Bronchial epithelial cell (primary cell): ENCODE measurements at regions not wholly inside any gene's neighbourhood (a gene's known extent, or its start where the extent isn't known, plus 50 kb on each side); places are given as distances from the start of the nearest gene placed in this dataset.
"Not testable (repeated sequence)": the region's sequence is repeated elsewhere in the genome, so short reads cannot be mapped to it uniquely, and the experiment has no call there.

Experiments
- DNase-seq: peaks from one replicate; pipeline ENCODE4 v3.0.0-alpha.2; 2010; ENCODE audit warnings: low read depth
- FAIRE-seq: peaks from 2 replicates; lab custom pipeline; 2011; peaks lifted over from hg19 to GRCh38; lab: Jason Lieb, UNC
- H3K27me3 ChIP-seq: 2 replicates; pipeline ENCODE4 v1.5.1; 2011; ENCODE audit warnings: low read length; ENCODE audit not compliant: control insufficient read depth, insufficient read depth
- H3K36me3 ChIP-seq: 2 replicates; pipeline ENCODE4 v1.5.1; 2011; ENCODE audit warnings: low read length; ENCODE audit not compliant: control insufficient read depth, insufficient read depth
- H3K4me3 ChIP-seq: 2 replicates; pipeline ENCODE4 v1.5.1; 2011; ENCODE audit warnings: mild to moderate bottlenecking, low read depth, low read length, control low read depth
- TF ChIP-seq, protein P1 (sequence below): IDR thresholded peaks from 2 replicates; pipeline ENCODE4 v1.5.1; 2011; ENCODE audit warnings: mild to moderate bottlenecking, moderate library complexity, low read length, control low read depth, inconsistent platforms; ENCODE audit not compliant: insufficient read depth, severe bottlenecking

DNA sequence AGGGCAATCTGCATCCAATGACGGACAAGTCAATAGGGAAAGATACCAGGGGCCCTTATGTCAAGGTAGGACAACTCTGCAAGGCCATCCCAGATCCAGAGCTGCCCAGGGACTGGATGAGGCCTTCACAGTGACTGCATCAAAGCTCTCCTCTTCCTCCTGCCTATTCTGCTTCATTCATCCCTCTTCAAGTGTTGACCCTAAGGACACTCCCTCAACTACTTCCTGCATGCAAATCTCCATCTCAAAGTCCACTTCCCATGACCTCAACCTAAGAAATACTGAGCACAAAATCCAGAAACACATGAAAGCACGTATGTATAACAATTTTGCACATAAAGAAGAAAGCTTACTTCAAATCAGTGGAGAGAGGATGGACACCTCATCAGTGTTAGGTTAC is 182.3 kb downstream of the AVL9 start:
- DNase-seq (no peak), FAIRE-seq (no peak)
- H3K36me3 ChIP-seq = no peaks in the 10 kb centered on the region
- no peak overlapping the region for H3K4me3 ChIP-seq
- no peaks in the 10 kb centered on the region for H3K27me3 ChIP-seq
- TF ChIP-seq, protein P1, sequence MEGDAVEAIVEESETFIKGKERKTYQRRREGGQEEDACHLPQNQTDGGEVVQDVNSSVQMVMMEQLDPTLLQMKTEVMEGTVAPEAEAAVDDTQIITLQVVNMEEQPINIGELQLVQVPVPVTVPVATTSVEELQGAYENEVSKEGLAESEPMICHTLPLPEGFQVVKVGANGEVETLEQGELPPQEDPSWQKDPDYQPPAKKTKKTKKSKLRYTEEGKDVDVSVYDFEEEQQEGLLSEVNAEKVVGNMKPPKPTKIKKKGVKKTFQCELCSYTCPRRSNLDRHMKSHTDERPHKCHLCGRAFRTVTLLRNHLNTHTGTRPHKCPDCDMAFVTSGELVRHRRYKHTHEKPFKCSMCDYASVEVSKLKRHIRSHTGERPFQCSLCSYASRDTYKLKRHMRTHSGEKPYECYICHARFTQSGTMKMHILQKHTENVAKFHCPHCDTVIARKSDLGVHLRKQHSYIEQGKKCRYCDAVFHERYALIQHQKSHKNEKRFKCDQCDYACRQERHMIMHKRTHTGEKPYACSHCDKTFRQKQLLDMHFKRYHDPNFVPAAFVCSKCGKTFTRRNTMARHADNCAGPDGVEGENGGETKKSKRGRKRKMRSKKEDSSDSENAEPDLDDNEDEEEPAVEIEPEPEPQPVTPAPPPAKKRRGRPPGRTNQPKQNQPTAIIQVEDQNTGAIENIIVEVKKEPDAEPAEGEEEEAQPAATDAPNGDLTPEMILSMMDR = no peak

DNA sequence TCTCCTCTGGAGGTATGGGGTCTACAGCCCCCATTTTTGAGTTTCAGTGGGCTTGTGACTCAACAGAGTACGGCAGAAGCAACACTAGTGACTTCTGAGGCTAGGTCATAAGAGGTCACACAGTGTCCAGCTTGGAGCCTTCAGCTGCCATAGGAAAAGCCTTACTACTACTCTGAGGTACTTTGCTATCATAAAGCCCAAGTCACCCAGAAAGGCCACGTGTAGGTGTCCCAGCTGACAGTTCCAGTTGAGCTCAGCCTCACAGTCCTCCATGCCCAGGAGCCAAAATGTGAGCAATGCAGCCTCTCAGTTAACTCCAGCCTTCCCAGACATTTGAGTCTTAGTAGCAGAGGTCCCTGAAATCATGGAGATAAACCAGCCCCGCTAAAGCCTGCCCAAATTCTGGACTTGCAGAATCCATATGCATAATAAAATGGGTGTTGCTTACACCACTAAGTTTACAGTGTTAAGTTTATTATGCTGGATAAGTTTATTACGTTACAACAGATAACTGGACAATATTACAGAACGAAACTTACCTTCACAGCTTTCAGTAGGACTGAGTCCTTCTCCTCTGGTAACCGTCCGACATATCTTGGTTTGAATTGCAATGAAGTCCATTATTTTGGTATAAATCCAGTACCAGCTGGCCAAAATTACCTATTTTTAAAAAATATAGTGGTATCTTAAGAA is 181.1 kb downstream of the AVL9 start:
- no peaks in the 10 kb centered on the region for H3K27me3 ChIP-seq
- DNase-seq = no peak
- H3K4me3 ChIP-seq = no peak overlapping the region
- H3K36me3 ChIP-seq = no peaks in the 10 kb centered on the region
- FAIRE-seq = no peak
- TF ChIP-seq, protein P1 = no peak

DNA sequence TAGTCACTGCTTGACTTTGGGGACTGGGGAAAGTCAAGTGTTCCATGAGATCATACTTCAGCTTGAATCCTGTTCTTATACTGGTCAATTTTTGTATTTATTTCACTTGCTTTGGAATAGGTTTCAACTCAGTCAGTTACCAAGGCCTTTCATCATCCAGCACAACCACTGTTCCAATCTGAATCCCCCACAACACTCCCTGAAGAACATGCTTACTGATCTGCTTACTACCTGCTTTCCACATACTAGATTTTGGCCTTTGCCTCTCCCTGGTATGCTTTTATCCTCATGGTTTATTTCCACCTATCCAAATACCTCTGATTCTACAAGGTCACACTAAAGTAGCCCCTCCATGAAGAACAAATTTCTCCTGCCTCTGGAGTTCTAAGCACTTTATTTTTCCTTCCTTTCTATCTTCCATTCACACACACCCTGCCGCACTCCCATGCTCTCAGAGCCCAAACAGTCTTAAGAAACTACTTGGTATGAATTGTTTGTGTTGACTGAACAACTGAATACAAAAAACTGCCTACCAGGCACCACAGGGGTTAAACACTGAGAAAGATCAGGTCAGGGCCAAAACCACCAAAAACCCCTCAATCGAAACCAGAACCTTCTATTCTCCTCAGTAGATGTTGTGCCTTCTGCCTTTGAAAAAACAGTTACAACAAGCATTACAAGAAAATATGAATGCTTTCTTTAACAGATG is 178.1 kb downstream of the AVL9 start:
- no peaks in the 10 kb centered on the region for H3K27me3 ChIP-seq
- no peak for DNase-seq
- TF ChIP-seq, protein P1 = no peak
- no peak for FAIRE-seq
- H3K36me3 ChIP-seq = no peaks in the 10 kb centered on the region
- H3K4me3 ChIP-seq = no peak overlapping the region

DNA sequence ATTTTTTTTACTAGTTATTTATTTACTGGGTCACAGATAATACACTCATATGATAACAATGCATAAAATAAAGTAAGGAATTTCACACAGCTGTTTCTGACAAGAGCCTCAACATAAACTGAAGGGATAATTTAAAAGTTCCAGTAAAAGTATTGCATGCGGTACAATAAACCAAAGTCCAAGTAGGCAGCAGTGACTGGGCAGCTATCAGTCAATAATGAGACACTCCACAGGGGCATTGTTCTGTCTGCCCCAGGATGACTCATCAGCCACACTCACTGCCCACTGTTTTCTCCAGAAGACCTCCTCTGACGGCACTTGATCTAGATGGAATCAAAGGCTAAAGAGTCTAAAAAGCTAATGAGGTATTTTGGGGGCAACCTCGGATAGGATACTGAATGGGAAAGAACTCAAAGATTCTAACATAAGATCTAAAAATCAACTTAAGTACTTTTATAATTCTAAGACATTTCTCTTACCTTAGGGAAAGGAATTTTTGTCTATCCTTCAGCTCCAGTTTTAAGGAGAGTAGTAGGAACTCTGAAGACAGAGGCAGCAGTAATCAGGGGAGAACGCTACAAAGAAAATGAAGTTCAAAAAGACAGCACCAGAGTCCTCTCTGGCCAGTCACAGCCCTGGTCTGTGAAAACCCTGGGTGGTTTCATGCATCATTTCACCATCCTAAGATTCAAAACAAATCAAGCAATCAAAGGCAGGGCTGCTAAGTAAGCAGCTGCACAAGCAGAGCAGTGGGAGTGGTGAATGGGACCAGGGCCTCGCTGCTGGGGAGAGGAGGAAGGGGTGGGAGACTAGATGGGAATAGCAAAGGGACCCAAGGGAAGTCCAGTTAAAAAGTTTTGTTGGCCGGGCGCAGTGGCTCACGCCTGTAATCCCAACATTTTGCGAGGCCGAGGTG is 175.1 kb downstream of the AVL9 start:
- DNase-seq = peak; percentile 70
- FAIRE-seq = no peak
- Histone ChIP-seq H3K27me3 (no peaks in the 10 kb centered on the region), H3K4me3 (no peak overlapping the region), H3K36me3 (no peaks in the 10 kb centered on the region)
- TF ChIP-seq, protein P1 = no peak

DNA sequence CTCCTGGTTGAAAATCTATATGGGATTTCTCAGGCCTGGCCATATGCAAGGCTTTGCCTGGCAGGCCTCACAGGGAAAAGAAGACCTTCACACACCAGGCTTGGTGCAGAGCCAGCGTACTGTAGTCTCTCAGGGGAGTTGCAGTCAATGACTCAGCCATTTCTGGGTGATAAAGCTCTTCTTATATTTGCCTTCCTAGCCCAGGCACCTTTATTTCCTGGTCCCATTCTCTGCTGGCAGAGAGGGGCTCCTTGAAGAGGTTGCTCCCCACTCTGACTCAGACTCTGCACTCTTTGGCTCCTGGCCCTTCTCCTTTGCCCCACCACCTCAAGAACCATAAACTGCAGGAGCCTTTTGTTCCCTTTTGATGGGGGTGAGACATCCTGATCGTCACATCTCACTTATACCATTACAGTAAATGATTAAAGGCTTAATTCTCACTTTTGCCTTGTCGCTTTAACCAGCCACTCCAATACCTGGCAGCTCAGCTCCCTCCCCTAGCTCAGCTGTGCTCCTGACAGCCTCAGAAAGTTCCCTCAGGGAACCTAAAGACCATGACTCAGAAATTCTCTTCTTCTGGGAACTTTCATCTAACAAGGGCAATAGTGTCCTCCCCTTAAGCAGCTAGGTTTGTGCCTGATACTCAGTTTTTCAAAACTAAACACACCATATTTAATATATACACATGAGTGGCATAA is 174.0 kb downstream of the AVL9 start:
- FAIRE-seq = peak; percentile 55
- not testable (repeated sequence) for H3K4me3 ChIP-seq
- DNase-seq = peak; percentile 85

DNA sequence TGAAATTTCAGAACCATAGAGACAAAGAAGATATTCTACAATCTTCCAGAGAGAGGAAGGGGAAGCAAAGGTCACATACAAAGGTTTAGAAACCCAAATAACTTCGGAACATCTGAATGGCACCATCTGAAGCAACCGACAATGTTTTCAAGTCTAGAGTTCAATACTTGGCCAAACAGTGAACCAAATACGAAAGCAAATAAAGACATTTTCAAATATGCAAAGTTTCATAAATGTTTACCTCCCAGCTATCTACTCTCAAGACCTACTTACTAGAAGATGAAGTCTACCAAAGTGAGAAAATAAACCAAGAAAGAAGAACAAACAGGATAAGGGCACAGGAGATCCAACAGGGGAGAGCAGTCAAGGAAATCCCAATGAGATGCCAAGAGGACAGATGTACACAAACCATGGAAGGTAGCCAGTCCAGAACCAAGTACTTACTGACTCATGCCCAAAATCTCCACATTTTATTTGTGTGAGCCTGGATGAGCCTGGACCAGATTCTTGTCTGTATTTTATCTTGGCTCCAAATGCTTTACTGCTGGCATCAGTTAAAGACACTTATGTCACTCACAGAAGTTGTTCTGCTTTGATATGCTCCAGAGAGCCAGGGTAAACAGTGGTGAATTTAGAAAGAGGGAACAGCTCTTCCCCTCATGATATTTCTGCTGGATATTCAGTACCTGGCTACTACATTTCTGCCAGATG is 173.3 kb downstream of the AVL9 start:
- FAIRE-seq, H3K4me3 ChIP-seq, H3K27me3 ChIP-seq, H3K36me3 ChIP-seq: not testable (repeated sequence)
- peak; percentile 25 for DNase-seq

More for the DNA sequence above, 174.0 kb downstream of the AVL9 start:
- not testable (repeated sequence) for H3K36me3 ChIP-seq, H3K27me3 ChIP-seq

DNA sequence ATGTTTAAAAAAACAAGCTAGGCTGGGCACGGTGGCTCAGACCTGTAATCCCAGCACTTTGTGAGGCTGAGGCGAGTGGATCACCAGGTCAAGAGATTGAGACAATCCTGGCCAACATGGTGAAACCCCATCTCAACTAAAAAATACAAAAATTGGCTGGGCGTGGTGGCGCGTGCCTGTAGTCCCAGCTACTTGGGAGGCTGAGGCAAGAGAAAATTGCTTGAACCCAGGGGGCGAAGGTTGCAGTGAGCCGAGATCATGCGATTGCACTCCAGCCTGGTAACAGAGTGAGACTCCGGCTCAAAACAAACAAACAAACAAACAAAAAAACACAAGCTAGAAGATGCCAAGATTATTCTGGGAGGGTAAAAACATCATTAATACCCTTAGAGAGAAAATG is 172.3 kb downstream of the AVL9 start:
- H3K36me3 ChIP-seq, FAIRE-seq, DNase-seq, H3K27me3 ChIP-seq, H3K4me3 ChIP-seq: not testable (repeated sequence)

DNA sequence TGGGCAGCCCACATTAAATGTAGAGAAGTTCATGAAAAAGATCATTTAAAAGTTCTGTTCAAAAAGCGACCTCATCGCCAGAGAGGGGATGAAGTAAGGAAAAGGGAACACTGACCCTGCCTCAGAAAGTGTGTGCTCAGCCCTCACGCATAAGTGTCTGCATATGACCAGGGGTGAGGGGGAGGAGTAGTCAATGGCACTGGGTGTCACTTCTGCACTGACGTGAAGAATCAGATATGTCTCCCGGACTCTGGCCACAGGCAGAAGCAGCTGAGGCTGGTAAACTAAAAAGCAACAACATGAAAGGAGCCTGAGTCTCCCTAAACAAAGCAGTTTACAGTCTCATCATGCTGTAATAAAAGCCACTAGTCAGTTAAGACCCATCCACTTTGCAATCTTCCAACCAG is 168.5 kb downstream of the AVL9 start:
- not testable (repeated sequence) for DNase-seq, FAIRE-seq, H3K4me3 ChIP-seq, H3K36me3 ChIP-seq, H3K27me3 ChIP-seq

DNA sequence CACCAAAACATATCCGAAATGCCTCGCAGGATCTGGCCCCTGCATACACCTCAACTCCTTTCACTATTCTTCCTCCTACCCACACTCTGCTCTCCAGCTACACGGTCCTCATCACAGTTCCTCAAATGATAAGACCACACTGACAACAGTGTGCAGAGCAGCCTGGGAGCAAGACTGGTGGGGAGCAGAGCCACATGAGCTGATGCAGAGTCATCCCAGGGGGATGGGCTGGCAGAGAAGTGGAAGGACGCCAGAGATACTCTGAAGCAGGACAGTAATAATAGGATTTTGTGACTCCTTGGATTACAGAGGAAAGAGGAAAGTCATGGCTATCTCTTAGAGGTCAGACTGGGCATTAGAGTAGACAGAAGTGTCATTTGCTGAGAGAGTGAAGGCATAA is 167.2 kb downstream of the AVL9 start:
- not testable (repeated sequence) for H3K4me3 ChIP-seq, DNase-seq, H3K27me3 ChIP-seq, H3K36me3 ChIP-seq
- FAIRE-seq = peak; percentile 94
